ENCODE measurements at regions not wholly inside any gene's neighbourhood (a gene's known extent, or its start where the extent isn't known, plus 50 kb on each side); places are given as distances from the start of the nearest gene placed in this dataset.

DNA sequence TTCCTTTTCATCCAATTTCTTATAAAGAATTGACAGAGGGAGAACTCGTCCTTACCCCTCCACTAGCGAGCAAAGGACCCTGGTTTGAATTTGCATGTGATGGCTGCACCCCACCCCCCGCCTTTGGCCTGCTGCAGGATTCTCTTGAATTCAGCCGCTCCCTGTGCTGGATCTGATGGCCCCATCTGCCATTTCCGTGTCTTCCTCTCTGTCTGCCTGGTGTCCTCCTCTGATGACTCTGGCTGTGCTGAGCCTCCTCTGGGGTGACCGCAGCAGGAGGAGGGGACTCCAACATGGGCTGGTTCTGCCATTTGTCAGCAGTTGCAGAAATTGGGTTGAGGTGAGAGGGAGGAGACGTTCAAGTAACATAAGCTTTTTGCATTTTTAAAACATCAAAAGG is 188.8 kb downstream of the DLL1 start:
- Histone ChIP-seq H3K4me3 (ENCODE audit: low read length) (no peak overlapping the region), H3K9me3 (ENCODE audit: low read length) (no peaks in the 10 kb centered on the region), H3K4me1 (ENCODE audit: insufficient read depth, low read length) (no peaks in the 10 kb centered on the region), H3K27ac (ENCODE audit: low read depth, low read length) (no peak overlapping the region), H3K36me3 (ENCODE audit: insufficient read depth, low read length) (no peaks in the 10 kb centered on the region), H3K27me3 (ENCODE audit: insufficient read depth, low read length, poor library complexity, severe bottlenecking) (no peaks in the 10 kb centered on the region)
- H3K27ac Mint-ChIP-seq = no peak overlapping the region
- DNase-seq = no peak
- no peak overlapping the region for H3K4me3 Mint-ChIP-seq
- ChIA-PET POLR2A (no interaction called here), CTCF (interaction anchor here (1.0 to 1.3 kb wide), 2 partner anchors 10 to 13 kb away, joined by 3 read pairs; no protein-coding TSS in a partner anchor)
- peaks cover 0 to 8% (median 0%) of the 10 kb centered on the region in 5 donors for H3K9me3 Mint-ChIP-seq
- peaks cover 7 to 25% of the 10 kb centered on the region in 2 donors for H3K27me3 Mint-ChIP-seq
- peaks cover 0 to 4% (median 3%) of the 10 kb centered on the region in 3 donors for H3K4me1 Mint-ChIP-seq
- H3K36me3 Mint-ChIP-seq = peaks cover 0 to 4% (median 0%) of the 10 kb centered on the region in 3 donors

DNA sequence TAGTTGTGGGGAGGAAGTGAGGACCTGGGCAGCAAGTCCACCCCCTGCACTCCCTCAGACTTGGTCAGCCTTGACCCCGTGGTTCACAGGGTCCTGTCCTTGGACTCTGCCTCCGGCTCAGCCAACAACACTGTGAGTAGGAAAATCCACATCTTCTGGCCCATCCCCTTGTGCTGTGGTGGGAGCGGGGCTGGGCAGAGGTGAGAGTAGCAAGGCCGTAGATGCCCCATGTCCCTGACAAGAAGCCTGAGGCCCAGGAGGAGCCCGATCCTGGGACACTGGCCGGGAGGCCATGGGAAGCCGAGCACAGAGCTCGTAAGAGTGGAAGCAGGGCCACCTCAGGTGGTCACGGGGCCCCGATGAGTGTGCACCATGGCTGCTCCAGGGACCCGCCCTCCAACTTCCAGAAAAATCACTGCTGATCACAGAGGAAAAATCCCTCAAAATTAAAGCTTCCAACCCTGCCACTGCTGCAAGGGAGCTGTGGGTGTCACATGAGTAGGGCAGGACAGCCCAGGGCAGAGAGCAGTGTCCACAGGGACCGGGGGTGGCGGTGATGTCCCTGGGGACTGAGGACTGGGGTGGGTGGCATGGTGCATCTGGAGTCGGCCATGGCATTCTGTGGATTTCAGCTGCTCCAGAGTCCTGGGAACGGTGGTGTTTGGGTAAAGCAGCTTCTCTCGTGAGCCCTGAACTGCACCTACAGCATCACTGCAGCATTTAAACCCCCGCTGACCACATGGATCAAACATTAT is 189.4 kb downstream of the DLL1 start:
- H3K4me1 ChIP-seq (ENCODE audit: insufficient read depth, low read length) = no peaks in the 10 kb centered on the region
- H3K9me3 ChIP-seq (ENCODE audit: low read length) = no peaks in the 10 kb centered on the region
- ChIA-PET POLR2A (interaction anchor here (0.6 kb wide), 1 partner anchor 12 kb away, joined by 3 read pairs; no protein-coding TSS in a partner anchor), CTCF (interaction anchor here (1.3 kb wide), 1 partner anchor 9 kb away, joined by 3 read pairs; no protein-coding TSS in a partner anchor)
- Mint-ChIP-seq H3K36me3 (peaks cover 0 to 4% (median 0%) of the 10 kb centered on the region in 3 donors), H3K27ac (peak overlapping the region in 1 of 8 donors; percentile 27), H3K4me1 (peaks cover 0 to 4% (median 3%) of the 10 kb centered on the region in 3 donors), H3K27me3 (peaks cover 7 to 28% of the 10 kb centered on the region in 2 donors), H3K4me3 (no peak overlapping the region), H3K9me3 (peaks cover 0 to 8% (median 0%) of the 10 kb centered on the region in 5 donors)
- DNase-seq = peak in 1 of 5 donors; percentile 36
- no peaks in the 10 kb centered on the region for H3K36me3 ChIP-seq (ENCODE audit: insufficient read depth, low read length)
- H3K27me3 ChIP-seq (ENCODE audit: insufficient read depth, low read length, poor library complexity, severe bottlenecking) = no peaks in the 10 kb centered on the region
- no peak overlapping the region for H3K4me3 ChIP-seq (ENCODE audit: low read length)
- no peak overlapping the region for H3K27ac ChIP-seq (ENCODE audit: low read depth, low read length)

DNA sequence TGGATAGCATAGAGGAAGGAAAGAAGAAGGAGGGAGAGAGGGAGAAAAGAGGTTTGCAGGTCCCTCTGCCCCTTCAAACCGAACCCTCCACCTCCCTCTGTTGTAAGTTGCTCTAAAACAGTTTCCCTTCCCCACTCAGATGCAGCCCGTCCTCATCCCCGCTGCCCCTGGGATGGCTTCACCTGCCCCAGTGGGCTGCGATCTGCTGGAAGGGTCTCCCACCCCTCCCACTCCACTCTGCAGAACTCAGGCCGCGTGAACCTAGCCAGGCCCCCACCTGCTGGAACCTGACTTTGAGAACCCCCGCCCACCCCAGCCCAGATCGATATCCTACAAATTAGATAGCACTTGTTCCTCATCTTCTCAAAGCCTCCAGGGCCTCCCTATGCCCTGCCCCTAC is 190.8 kb downstream of the DLL1 start:
- H3K9me3 ChIP-seq (ENCODE audit: low read length) = no peaks in the 10 kb centered on the region
- peak overlapping the region in 1 of 8 donors; percentile 92 for H3K27ac Mint-ChIP-seq
- ChIA-PET CTCF (no interaction called here), POLR2A (no interaction called here)
- no peaks in the 10 kb centered on the region for H3K36me3 ChIP-seq (ENCODE audit: insufficient read depth, low read length)
- H3K4me1 ChIP-seq (ENCODE audit: insufficient read depth, low read length) = no peaks in the 10 kb centered on the region
- H3K4me3 Mint-ChIP-seq = no peak overlapping the region
- peaks cover 0 to 4% (median 3%) of the 10 kb centered on the region in 3 donors for H3K4me1 Mint-ChIP-seq
- no peak overlapping the region for H3K27ac ChIP-seq (ENCODE audit: low read depth, low read length)
- H3K4me3 ChIP-seq (ENCODE audit: low read length) = no peak overlapping the region
- DNase-seq = no peak
- H3K27me3 ChIP-seq (ENCODE audit: insufficient read depth, low read length, poor library complexity, severe bottlenecking) = no peaks in the 10 kb centered on the region
- peaks cover 0 to 7% (median 0%) of the 10 kb centered on the region in 5 donors for H3K9me3 Mint-ChIP-seq
- H3K36me3 Mint-ChIP-seq = peaks cover 0 to 4% (median 0%) of the 10 kb centered on the region in 3 donors
- peaks cover 7 to 27% of the 10 kb centered on the region in 2 donors for H3K27me3 Mint-ChIP-seq

DNA sequence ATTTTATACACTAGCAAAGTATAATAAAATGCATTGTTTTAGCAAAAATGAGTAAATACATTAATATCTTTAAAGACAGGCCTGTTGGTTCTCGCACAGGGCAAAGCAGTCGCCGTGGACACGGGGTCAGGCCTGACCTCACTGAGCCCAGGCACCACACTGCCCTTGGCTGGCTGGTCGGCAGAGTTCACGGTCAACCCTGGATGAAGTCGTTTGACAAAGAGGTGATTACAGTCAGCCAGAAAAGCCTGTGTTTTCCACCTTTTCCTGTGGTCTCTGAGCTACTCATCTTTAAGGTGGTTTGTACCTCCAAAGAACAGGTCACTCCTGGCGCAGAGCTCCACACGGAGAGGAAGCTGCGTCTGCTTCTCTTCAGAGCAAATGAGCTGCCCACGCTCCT is 191.5 kb downstream of the DLL1 start:
- peaks cover 0 to 4% (median 0%) of the 10 kb centered on the region in 3 donors for H3K36me3 Mint-ChIP-seq
- Histone ChIP-seq H3K4me1 (ENCODE audit: insufficient read depth, low read length) (no peaks in the 10 kb centered on the region), H3K27me3 (ENCODE audit: insufficient read depth, low read length, poor library complexity, severe bottlenecking) (no peaks in the 10 kb centered on the region), H3K36me3 (ENCODE audit: insufficient read depth, low read length) (no peaks in the 10 kb centered on the region), H3K27ac (ENCODE audit: low read depth, low read length) (no peak overlapping the region), H3K9me3 (ENCODE audit: low read length) (no peaks in the 10 kb centered on the region), H3K4me3 (ENCODE audit: low read length) (no peak overlapping the region)
- ChIA-PET CTCF (no interaction called here), POLR2A (no interaction called here)
- peak overlapping the region in 1 of 8 donors; percentile 50 for H3K27ac Mint-ChIP-seq
- H3K27me3 Mint-ChIP-seq = peaks cover 7 to 24% of the 10 kb centered on the region in 2 donors
- DNase-seq = no peak
- no peak overlapping the region for H3K4me3 Mint-ChIP-seq
- H3K9me3 Mint-ChIP-seq = peaks cover 0 to 5% (median 0%) of the 10 kb centered on the region in 5 donors
- peaks cover 0 to 4% (median 3%) of the 10 kb centered on the region in 3 donors for H3K4me1 Mint-ChIP-seq

DNA sequence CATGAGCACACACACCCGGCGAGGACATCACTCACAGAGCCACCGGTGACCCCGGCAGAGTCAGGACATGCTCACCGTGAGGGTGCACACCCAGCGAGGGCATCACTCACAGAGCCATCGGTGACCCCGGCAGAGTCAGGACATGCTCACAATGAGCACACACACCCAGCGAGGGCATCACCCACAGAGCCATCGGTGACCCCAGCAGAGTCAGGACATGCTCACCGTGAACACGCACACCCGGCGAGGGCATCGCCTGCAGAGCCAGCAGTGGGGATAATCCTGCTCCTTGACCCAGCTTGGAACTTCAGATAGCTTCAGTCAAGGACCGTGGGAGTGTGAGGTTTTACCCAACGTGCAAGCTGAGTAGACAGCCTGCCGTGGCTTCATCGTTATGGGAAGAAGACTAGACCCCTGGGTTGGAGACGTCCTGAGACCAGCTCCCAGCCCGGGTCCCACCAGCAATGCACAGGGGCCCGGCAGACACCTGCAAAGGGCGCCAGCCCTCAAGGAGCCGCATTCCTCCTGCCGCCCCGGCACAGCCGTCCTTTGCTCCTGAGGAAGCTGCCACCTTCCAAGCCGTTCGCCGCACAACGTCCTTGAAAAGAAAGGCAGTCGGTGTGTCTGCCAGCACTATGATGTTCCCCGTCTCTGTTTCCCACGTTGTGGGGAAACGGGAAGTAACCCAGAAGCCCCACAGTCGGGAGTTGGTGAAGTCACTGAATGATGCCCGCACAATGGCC is 192.3 kb downstream of the DLL1 start:
- H3K27me3 ChIP-seq (ENCODE audit: insufficient read depth, low read length, poor library complexity, severe bottlenecking) = no peaks in the 10 kb centered on the region
- Mint-ChIP-seq H3K4me3 (no peak overlapping the region), H3K27me3 (peaks cover 7 to 24% of the 10 kb centered on the region in 2 donors), H3K4me1 (peaks cover 0 to 4% (median 3%) of the 10 kb centered on the region in 3 donors), H3K36me3 (peaks cover 0 to 4% (median 0%) of the 10 kb centered on the region in 3 donors), H3K9me3 (peaks cover 0 to 5% (median 0%) of the 10 kb centered on the region in 5 donors), H3K27ac (no peak overlapping the region)
- H3K4me1 ChIP-seq (ENCODE audit: insufficient read depth, low read length) = no peaks in the 10 kb centered on the region
- no peaks in the 10 kb centered on the region for H3K9me3 ChIP-seq (ENCODE audit: low read length)
- no peak overlapping the region for H3K27ac ChIP-seq (ENCODE audit: low read depth, low read length)
- H3K4me3 ChIP-seq (ENCODE audit: low read length) = no peak overlapping the region
- CTCF ChIA-PET = no interaction called here
- POLR2A ChIA-PET = no interaction called here
- H3K36me3 ChIP-seq (ENCODE audit: insufficient read depth, low read length) = no peaks in the 10 kb centered on the region
- DNase-seq = peak in 1 of 5 donors; percentile 38

DNA sequence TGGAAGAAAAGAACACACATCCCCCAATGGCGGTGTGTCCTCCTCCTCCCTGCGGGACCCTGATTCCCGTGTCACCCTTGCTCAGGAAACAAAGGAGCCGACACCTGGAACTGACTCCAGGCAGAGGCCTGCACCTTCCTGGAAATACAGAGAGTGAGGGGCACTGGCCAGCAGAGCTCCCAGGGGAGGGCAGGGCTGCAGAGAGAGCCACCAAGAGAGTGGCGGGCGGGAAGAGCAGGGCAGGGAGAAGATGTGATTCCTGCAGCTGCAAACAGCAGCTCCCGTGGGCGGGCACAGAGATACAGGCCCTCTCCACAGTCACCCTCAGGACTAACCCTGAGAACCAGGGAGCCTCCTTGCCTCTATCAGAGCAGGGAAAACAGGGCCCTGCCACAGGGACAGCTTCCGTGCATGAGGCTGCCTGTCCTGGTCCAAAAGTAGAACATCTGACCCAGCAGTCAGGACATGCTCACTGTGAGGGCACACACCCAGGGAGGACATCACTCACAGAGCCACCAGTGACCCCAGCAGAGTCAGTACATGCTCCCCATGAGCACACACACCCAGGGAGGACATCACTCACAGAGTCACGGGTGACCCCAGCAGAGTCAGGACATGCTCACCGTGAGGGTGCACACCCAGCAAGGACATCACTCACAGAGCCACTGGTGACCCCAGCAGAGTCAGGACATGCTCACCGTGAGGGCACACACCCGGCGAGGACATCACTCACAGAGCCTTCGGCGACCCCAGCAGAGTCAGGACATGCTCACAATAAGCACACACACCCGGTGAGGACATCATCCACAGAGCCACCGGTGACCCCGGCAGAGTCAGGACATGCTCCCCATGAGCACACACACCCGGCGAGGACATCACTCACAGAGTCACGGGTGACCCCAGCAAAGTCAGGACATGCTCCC is 193.1 kb downstream of the DLL1 start:
- DNase-seq = peak in 1 of 5 donors; percentile 35
- peaks cover 0 to 5% (median 0%) of the 10 kb centered on the region in 5 donors for H3K9me3 Mint-ChIP-seq
- H3K4me3 Mint-ChIP-seq = no peak overlapping the region
- H3K9me3 ChIP-seq (ENCODE audit: low read length) = no peaks in the 10 kb centered on the region
- no peaks in the 10 kb centered on the region for H3K4me1 ChIP-seq (ENCODE audit: insufficient read depth, low read length)
- ChIA-PET POLR2A (no interaction called here), CTCF (no interaction called here)
- H3K36me3 ChIP-seq (ENCODE audit: insufficient read depth, low read length) = no peaks in the 10 kb centered on the region
- H3K27me3 ChIP-seq (ENCODE audit: insufficient read depth, low read length, poor library complexity, severe bottlenecking) = no peaks in the 10 kb centered on the region
- peaks cover 7 to 24% of the 10 kb centered on the region in 2 donors for H3K27me3 Mint-ChIP-seq
- H3K27ac ChIP-seq (ENCODE audit: low read depth, low read length) = no peak overlapping the region
- no peaks in the 10 kb centered on the region for H3K4me1 Mint-ChIP-seq
- peaks cover 0 to 4% (median 0%) of the 10 kb centered on the region in 3 donors for H3K36me3 Mint-ChIP-seq
- H3K27ac Mint-ChIP-seq = no peak overlapping the region
- H3K4me3 ChIP-seq (ENCODE audit: low read length) = no peak overlapping the region

DNA sequence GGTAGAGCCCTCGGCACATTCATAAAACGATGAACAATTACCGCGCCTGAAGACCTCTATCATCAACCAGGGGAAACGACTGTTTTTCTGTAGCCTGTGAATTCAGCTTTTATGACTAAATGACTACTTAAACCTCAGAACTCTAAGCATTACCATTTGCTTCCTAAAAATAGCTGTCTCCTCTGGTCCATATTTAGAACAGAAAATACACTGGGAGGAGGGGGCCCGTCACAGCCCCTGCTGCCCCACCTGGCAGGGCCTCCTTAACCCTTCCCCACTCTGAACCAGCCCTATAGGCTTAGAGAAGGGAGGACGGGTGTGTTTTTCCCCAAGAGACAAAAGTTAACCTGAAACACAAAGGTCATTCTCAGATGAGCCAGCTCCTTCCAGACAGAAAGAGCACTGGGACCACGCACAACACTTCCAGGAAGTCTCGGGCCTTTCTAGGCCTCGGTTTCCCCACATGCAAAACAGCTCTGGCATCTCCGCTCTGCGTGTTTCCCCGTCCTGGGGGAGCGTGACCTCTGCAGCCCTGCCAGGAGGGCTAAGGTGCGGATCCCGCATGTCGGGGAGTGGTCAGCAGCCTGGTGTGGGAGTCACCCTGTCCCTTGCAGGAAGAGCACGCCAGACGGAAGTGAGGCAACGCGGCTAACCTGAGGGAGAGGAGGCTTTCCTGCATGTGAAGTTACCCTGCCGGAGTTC is 193.9 kb downstream of the DLL1 start:
- POLR2A ChIA-PET = no interaction called here
- Histone ChIP-seq H3K36me3 (ENCODE audit: insufficient read depth, low read length) (no peaks in the 10 kb centered on the region), H3K4me1 (ENCODE audit: insufficient read depth, low read length) (no peaks in the 10 kb centered on the region), H3K9me3 (ENCODE audit: low read length) (no peaks in the 10 kb centered on the region), H3K27me3 (ENCODE audit: insufficient read depth, low read length, poor library complexity, severe bottlenecking) (no peaks in the 10 kb centered on the region), H3K27ac (ENCODE audit: low read depth, low read length) (no peak overlapping the region), H3K4me3 (ENCODE audit: low read length) (no peak overlapping the region)
- Mint-ChIP-seq H3K27me3 (peaks cover 7 to 20% of the 10 kb centered on the region in 2 donors), H3K4me1 (no peaks in the 10 kb centered on the region), H3K9me3 (peaks cover 0 to 5% (median 0%) of the 10 kb centered on the region in 5 donors), H3K4me3 (no peak overlapping the region), H3K27ac (no peak overlapping the region), H3K36me3 (peaks cover 0 to 4% (median 0%) of the 10 kb centered on the region in 3 donors)
- peak in 1 of 5 donors; percentile 43 for DNase-seq
- CTCF ChIA-PET = no interaction called here

All from CD8-positive, alpha-beta memory T cell (primary cell).